Stimulated activated naive B cell treated with anti-CD40 and anti-IgM and Interleukin-4, amounts not matched to agents 10 μg/mL and 1 μg/mL and 100 μg/mL, for 72 hours (primary cell): ENCODE measurements at regions not wholly inside any gene's neighbourhood (a gene's known extent, or its start where the extent isn't known, plus 50 kb on each side); places are given as distances from the start of the nearest gene placed in this dataset.

Experiments used
- ATAC-seq, 2 donors: fragments of 150-1000 bp; cut with Tn5 transposase; replicated peaks; 2 replicates each; pipeline ENCODE4 v1.10.0; 2021; ENCODE audit warnings: moderate library complexity in 1 of 2
- DNase-seq: peaks from one replicate; pipeline ENCODE4 v3.0.0; 2021
- H3K27ac Mint-ChIP-seq: one replicate; pipeline ENCODE4 v1.8.0; 2022; ENCODE audit warnings: mild to moderate bottlenecking, mixed read lengths
- H3K27me3 Mint-ChIP-seq, 2 donors: one replicate each; pipeline ENCODE4 v1.8.0; 2022; ENCODE audit warnings: mixed read lengths in 2 of 2
- H3K36me3 Mint-ChIP-seq, 2 donors: one replicate each; pipeline ENCODE4 v1.8.0; 2022; ENCODE audit warnings: mixed read lengths in 2 of 2, mild to moderate bottlenecking in 1 of 2
- H3K4me1 Mint-ChIP-seq, 2 donors: one replicate each; pipeline ENCODE4 v1.8.0; 2022; ENCODE audit warnings: mixed read lengths in 2 of 2, mild to moderate bottlenecking in 1 of 2
- H3K4me3 Mint-ChIP-seq, 2 donors: one replicate each; pipeline ENCODE4 v1.8.0; 2022; ENCODE audit warnings: mild to moderate bottlenecking in 2 of 2, mixed read lengths in 2 of 2, moderate library complexity in 1 of 2
- H3K9me3 Mint-ChIP-seq, 2 donors: one replicate each; pipeline ENCODE4 v1.8.0; 2022; ENCODE audit warnings: mixed read lengths in 2 of 2, mild to moderate bottlenecking in 1 of 2

DNA sequence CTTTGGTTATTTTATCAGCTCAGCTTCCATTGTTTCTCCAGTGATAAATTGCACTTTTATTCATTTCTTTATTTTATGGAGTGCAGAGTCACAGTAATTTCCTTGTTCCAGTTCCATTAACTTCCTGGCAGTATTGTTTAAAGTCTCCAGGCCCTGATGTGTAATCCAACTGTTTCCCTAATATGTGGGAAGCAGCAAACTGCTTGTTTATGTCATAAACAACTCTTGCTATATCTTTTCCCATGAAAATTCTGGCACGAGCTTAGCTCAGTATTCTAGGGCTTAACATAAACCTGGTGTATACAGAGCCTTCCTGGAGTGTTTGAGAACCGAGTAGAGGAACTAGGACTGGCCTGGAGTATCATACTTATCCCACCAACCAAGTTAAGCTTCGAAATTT is 83.5 kb upstream of the ARGLU1 start:
- Mint-ChIP-seq H3K4me1 (peaks cover 0 to 7% of the 10 kb centered on the region in 2 donors), H3K27ac (no peak overlapping the region), H3K9me3 (peaks cover 0 to 1% of the 10 kb centered on the region in 2 donors), H3K36me3 (no peaks in the 10 kb centered on the region), H3K27me3 (no peaks in the 10 kb centered on the region), H3K4me3 (no peak overlapping the region)
- ATAC-seq = no peak
- DNase-seq = no peak

DNA sequence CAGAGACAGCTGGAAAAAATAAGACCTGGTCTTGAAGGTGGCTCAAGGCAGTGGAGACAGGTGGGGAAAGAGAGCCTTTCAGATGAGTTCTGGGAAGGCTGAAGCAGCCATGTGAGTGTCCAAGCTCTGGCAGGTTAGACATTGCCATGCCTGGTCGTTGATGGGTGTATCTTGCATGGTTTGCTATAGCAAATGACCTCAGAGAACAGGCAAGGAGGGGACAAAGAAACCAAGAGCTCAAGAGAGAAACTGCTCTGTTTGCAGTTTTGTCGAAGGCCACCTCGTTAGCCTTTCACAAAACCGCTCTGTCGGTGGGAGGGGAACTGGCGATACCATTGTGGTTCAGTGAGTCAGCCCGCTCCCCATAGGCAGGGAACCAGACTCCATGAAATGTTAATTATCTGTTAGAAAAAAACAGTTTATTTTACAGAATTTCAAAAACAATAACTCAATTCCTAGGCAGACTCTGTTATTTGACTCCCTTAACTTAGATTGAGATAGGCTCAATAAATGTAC is 82.8 kb upstream of the ARGLU1 start:
- Mint-ChIP-seq H3K4me1 (peaks cover 0 to under 1% of the 10 kb centered on the region in 2 donors), H3K4me3 (no peak overlapping the region), H3K27ac (no peak overlapping the region), H3K27me3 (no peaks in the 10 kb centered on the region), H3K36me3 (no peaks in the 10 kb centered on the region), H3K9me3 (peaks cover 0 to 1% of the 10 kb centered on the region in 2 donors)
- DNase-seq (no peak), ATAC-seq (no peak)

DNA sequence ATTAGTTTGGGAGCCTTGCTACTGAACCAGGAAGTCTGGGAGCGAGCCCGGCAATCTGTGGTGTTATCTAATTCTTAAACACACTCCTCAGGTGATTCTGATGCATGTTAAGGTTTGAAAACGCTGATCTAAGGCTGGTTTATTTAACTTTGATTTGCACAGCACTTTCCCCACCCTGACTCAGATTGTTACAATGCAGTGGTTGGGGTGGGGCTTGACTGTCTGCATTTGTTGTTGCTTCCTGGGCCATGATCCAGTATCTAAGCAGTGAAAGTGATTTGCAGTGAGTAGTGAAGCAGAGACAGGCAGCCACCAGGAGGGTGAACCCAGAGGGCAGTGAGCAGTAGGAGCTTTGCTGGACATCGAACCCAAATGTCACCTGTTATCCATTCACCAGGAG is 81.6 kb upstream of the ARGLU1 start:
- Mint-ChIP-seq H3K4me3 (no peak overlapping the region), H3K4me1 (no peaks in the 10 kb centered on the region), H3K36me3 (no peaks in the 10 kb centered on the region), H3K27me3 (no peaks in the 10 kb centered on the region), H3K27ac (no peak overlapping the region), H3K9me3 (peaks cover 0 to 1% of the 10 kb centered on the region in 2 donors)
- no peak for ATAC-seq
- DNase-seq = no peak

DNA sequence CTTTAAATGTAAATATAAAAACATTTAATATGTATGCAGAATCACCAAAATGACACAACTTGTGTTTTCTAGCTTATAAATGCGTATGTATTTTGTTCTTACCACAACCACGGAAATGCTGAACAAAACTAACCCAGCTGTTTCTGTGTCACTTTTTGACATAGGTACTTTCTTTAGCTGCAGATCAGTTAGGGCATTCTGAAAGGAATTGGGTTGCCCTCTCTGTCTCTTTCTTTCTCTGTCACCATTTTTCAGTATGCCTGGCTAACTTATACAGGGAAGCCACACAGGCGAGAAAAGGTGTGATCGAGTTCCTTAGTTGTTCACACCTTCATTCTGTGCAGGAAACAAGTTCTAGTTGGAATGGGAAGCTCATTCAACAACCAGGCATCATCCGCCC is 72.6 kb upstream of the ARGLU1 start:
- DNase-seq (no peak), ATAC-seq (no peak)
- Mint-ChIP-seq H3K27me3 (peaks cover 0 to 7% of the 10 kb centered on the region in 2 donors), H3K9me3 (no peaks in the 10 kb centered on the region), H3K4me1 (no peaks in the 10 kb centered on the region), H3K27ac (no peak overlapping the region), H3K36me3 (no peaks in the 10 kb centered on the region), H3K4me3 (no peak overlapping the region)

DNA sequence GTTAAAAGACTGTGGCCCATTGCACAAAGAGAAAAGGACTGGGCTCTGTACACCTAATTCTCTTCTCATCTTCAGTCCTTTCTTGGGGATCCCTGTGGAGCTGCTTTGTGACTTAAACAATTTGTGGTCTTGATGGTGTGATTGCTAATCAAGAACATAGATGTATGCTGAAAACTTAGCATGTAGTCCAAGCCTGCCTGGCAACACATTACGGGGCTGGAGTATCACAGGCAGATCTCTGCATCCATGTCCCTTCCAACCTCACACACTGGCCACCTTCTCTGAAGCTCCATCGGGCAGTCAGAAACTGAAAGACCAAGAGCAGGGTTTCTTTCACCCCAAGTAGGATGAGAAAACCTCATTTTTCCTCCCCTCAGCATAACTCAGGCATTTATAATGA is 69.6 kb upstream of the ARGLU1 start:
- Mint-ChIP-seq H3K4me1 (no peaks in the 10 kb centered on the region), H3K27me3 (peaks cover 0 to 7% of the 10 kb centered on the region in 2 donors), H3K4me3 (no peak overlapping the region), H3K27ac (no peak overlapping the region), H3K9me3 (no peaks in the 10 kb centered on the region), H3K36me3 (no peaks in the 10 kb centered on the region)
- DNase-seq = no peak
- ATAC-seq = no peak

DNA sequence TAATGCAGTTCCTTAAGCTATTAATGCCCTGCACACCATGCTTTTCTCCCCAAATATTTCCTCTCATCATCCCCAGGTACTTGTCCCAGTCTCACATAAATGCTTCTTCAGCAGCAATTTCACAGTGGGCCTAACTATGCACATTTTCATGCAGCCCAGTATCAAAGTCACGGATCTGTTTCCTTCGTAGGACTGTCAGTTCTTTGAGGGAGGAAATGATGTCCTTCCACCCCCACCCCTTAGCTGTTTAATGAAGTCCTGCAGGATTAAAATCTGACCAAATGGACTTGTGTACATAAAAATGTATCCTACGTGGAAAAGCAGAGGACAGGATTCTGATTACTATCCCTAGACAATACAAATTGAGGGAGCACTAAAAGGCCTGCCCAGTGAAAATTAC is 68.6 kb upstream of the ARGLU1 start:
- H3K4me1 Mint-ChIP-seq = no peaks in the 10 kb centered on the region
- DNase-seq (no peak), ATAC-seq (no peak)
- no peaks in the 10 kb centered on the region for H3K36me3 Mint-ChIP-seq
- H3K27me3 Mint-ChIP-seq = peaks cover 0 to 7% of the 10 kb centered on the region in 2 donors
- H3K9me3 Mint-ChIP-seq = no peaks in the 10 kb centered on the region
- no peak overlapping the region for H3K27ac Mint-ChIP-seq
- H3K4me3 Mint-ChIP-seq = no peak overlapping the region

DNA sequence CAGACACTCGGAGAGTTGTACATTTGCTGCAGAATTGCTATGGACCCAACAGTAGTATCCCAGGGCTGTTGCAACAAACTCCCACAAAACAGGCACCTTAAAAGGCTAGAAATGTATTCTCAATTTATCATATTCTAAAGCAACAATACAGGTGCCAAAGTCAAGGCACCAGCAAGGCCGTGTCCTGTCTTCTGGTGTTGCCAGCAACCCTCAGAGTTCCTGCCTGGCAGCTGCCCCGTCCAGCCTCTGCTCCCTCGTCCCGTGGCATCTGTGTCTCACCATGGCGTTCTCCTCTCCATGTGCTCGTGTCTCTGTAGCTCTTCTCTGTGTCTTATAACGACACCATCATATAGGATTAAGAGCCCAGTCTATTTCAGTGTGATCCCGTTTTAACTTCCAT is 67.7 kb upstream of the ARGLU1 start:
- Mint-ChIP-seq H3K4me1 (no peaks in the 10 kb centered on the region), H3K27me3 (peaks cover 0 to 7% of the 10 kb centered on the region in 2 donors), H3K27ac (no peak overlapping the region), H3K4me3 (no peak overlapping the region), H3K36me3 (no peaks in the 10 kb centered on the region), H3K9me3 (no peaks in the 10 kb centered on the region)
- ATAC-seq (no peak), DNase-seq (no peak)

DNA sequence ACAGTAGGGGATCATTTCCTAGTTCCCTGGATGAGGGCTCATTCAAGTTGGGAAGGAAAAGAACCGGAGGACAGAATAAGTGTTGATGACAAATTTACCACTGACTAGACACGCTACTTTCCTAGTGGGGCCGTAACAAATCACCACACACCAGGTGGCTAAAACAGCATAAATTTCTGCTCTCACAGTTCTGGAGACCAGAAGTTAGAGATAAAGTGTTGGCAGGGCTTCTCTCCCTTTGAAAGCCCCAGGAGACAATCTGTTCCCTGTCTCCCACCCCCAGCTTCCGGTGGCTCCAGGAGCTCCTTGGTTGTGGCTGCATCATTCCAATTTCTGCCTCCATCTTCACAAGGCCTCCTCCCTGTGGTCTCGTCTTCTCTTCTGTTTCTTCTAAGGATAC is 65.4 kb upstream of the ARGLU1 start:
- no peak overlapping the region for H3K27ac Mint-ChIP-seq
- no peak overlapping the region for H3K4me3 Mint-ChIP-seq
- H3K9me3 Mint-ChIP-seq = no peaks in the 10 kb centered on the region
- peaks cover 6% of the 10 kb centered on the region in 2 donors for H3K27me3 Mint-ChIP-seq
- H3K4me1 Mint-ChIP-seq = no peaks in the 10 kb centered on the region
- no peak for DNase-seq
- H3K36me3 Mint-ChIP-seq = no peaks in the 10 kb centered on the region
- ATAC-seq = no peak

DNA sequence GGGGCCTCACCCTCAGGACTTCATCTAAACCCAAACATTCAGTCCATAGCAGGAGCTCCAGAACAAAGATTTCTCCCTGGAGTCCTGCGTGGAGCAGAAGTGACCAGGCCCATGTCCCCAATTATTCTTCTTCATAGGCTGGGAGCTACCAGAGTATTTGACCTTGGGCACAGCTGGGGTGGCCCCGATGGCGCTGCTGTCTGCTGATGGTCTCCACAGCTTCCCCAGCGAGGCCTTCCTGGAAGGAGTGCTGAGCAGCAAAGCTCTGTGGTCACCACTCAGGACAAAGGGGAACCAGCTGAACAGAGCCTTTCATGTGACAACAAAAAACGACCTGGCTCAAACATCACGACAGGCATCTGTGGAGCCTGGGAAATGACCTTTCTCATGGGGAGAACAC is 62.7 kb upstream of the ARGLU1 start:
- Mint-ChIP-seq H3K27me3 (peaks cover 17 to 19% of the 10 kb centered on the region in 2 donors), H3K4me1 (no peaks in the 10 kb centered on the region), H3K36me3 (no peaks in the 10 kb centered on the region), H3K27ac (no peak overlapping the region), H3K9me3 (no peaks in the 10 kb centered on the region), H3K4me3 (no peak overlapping the region)
- no peak for ATAC-seq
- no peak for DNase-seq

DNA sequence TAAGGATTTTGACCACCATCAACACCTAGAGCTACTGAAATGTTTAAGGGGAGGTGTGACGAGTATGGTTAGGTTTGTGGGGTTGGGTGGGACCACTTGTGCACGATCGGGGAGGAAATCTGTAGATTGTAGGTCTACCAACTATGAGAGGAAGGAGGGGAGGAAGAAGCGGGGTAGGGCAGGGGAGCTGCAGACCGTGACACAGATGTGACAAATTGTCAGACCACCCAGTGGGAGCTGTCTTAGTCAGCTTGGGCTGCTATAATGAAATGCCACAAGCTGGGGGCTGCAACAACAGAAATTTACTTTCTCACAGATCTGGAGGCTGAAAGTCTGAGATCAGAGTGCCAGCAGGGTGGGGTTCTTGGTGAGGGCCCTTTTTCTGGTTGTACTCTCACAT is 62.2 kb upstream of the ARGLU1 start:
- H3K36me3 Mint-ChIP-seq = no peaks in the 10 kb centered on the region
- ATAC-seq = no peak
- H3K4me1 Mint-ChIP-seq = no peaks in the 10 kb centered on the region
- H3K9me3 Mint-ChIP-seq = no peaks in the 10 kb centered on the region
- H3K27me3 Mint-ChIP-seq = peaks cover 17 to 23% of the 10 kb centered on the region in 2 donors
- H3K27ac Mint-ChIP-seq = no peak overlapping the region
- DNase-seq = no peak
- no peak overlapping the region for H3K4me3 Mint-ChIP-seq

DNA sequence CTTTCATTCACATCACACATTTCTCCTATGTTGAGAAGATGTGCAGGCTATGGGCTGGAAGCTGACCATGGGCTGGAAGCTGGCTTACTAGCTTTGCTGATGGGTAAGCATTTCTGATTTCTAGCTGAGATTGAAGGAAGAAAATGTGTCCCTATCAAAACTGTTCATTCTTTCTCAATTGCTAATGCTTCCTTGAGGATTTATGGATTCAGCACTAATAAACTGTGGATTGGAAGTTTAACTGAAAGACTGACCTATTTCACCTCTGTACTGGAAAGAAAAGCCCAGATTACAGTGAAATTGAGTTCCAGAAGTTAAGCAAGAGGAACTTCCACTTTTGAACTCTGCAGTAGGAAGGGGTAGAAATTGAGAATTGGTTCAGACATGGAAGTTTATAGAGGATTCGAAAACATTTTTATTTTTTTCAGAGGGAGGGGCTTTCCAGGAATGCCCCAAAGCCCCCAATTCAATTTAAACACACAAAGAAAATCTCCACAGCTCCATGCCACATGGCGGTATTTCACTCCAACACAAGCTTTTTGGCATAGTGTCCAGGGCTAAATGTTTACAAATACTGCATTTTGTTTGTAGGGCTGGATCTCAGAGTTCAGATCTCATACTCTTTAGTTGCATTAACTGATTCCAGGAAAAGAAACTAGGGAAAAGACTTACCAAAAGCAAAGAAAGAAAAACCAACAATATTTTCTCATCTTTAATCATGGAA is 61.2 kb upstream of the ARGLU1 start:
- Mint-ChIP-seq H3K36me3 (no peaks in the 10 kb centered on the region), H3K4me1 (no peaks in the 10 kb centered on the region), H3K27me3 (peaks cover 23 to 25% of the 10 kb centered on the region in 2 donors), H3K4me3 (no peak overlapping the region), H3K27ac (no peak overlapping the region), H3K9me3 (no peaks in the 10 kb centered on the region)
- ATAC-seq (no peak), DNase-seq (no peak)

DNA sequence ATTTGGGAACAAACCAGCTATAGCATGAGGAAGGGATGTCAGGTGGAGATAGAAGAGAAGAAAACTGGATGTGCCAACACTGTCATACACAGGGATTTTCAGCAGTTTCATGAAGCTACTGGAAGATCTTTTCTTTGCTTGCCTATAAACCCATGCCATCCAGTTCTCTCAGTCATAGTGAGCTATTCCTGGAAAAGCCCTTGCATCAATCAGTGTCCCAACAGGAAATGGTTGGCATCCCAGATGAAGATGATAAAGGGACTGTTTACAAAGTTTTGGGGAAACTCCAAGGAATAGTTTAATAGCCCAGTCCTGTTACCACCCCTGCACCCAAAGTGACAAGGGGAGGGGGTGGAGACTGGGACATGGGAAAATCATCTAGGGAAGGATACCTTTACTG is 58.5 kb upstream of the ARGLU1 start:
- DNase-seq (no peak), ATAC-seq (no peak)
- no peaks in the 10 kb centered on the region for H3K4me1 Mint-ChIP-seq
- no peak overlapping the region for H3K27ac Mint-ChIP-seq
- H3K27me3 Mint-ChIP-seq = peaks cover 23 to 25% of the 10 kb centered on the region in 2 donors
- no peak overlapping the region for H3K4me3 Mint-ChIP-seq
- H3K36me3 Mint-ChIP-seq = no peaks in the 10 kb centered on the region
- no peaks in the 10 kb centered on the region for H3K9me3 Mint-ChIP-seq

DNA sequence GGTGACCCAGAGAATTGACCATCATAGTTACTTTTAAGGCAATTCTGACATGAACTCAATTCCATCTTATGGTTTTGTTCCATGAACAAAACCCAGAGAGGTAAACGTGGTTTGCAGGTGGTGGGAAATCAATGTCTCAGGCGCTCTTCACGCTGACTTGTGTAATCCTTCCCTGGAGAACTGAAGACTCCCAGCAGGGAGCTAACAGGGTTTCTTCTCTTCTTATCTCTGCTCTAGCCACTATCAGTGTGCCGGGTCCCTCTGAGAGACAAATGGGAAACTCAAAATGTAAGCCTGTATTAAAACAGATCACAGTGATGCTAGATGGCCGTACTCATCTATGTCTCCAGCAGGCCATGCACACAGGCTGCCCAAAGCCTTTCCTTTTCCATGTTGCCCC is 57.6 kb upstream of the ARGLU1 start:
- Mint-ChIP-seq H3K4me1 (no peaks in the 10 kb centered on the region), H3K4me3 (no peak overlapping the region), H3K36me3 (no peaks in the 10 kb centered on the region), H3K27ac (no peak overlapping the region), H3K9me3 (no peaks in the 10 kb centered on the region), H3K27me3 (peaks cover 23 to 29% of the 10 kb centered on the region in 2 donors)
- DNase-seq = no peak
- ATAC-seq = no peak

DNA sequence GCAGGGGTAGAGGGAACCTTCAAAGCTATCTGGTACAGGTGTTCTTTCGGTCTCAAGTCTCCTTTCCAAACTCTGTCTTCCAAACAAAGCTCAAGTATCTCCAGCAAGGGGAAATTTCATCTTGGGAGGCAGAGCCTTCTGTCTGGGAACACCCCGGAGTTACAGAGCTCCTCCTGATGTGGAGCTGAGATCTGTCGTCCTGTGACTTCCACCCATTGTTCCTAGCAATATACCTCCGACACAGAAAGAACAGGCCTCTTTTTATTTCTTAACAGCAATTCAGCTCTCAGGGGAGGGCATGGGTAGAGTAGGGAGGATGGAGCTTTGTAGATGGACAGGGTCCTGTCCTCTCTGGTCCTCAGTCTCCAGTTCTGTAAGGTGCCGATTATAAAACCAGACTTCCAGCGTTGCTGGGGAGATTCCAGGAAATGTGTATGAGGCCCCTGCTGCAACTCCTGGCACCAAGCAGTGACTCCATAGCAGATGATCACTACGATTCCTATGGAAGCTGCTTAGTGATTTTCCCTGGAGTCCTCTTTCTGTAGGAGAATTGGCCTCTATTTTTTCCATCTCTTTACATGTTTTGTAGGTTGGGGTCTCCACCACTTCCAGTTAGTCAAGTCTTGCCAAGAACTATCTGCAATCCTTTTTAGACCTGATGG is 56.0 kb upstream of the ARGLU1 start:
- Mint-ChIP-seq H3K9me3 (no peaks in the 10 kb centered on the region), H3K27me3 (peaks cover 17 to 22% of the 10 kb centered on the region in 2 donors), H3K4me3 (no peak overlapping the region), H3K36me3 (no peaks in the 10 kb centered on the region), H3K4me1 (peaks cover 0 to 2% of the 10 kb centered on the region in 2 donors), H3K27ac (no peak overlapping the region)
- ATAC-seq (no peak), DNase-seq (no peak)

DNA sequence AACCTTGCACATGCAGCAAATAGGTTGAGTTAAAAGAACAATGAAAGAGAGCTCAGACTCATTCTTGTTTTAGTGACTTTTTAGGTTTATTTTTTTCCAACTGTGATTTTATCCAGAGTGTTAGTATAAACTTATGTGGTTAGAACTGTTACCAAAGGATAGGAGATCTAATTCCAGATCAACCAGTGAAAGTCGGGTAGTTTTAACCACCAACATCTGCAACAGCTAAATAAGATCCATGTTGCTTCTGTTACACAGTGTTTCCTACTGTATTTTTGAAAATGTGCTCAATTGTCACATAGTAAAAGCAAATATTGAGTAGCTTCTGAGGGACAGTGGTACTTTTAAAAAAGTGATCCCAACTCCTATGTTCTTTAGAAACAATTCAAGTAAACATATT is 53.9 kb upstream of the ARGLU1 start:
- no peak overlapping the region for H3K4me3 Mint-ChIP-seq
- H3K9me3 Mint-ChIP-seq = no peaks in the 10 kb centered on the region
- H3K27me3 Mint-ChIP-seq = peaks cover 14 to 19% of the 10 kb centered on the region in 2 donors
- no peak for DNase-seq
- H3K36me3 Mint-ChIP-seq = no peaks in the 10 kb centered on the region
- no peak for ATAC-seq
- no peak overlapping the region for H3K27ac Mint-ChIP-seq
- H3K4me1 Mint-ChIP-seq = peaks cover 0 to 2% of the 10 kb centered on the region in 2 donors
